HEK293T (cell line): ENCODE measurements at regions not wholly inside any gene's neighbourhood (a gene's known extent, or its start where the extent isn't known, plus 50 kb on each side); places are given as distances from the start of the nearest gene placed in this dataset.

ENCODE experiments used
- BHLHE40 ChIP-seq: fragments of 450-650 bp; IDR thresholded peaks from 2 replicates; pipeline ENCODE4 v1.6.1; 2016; ENCODE audit warnings: mild to moderate bottlenecking, moderate library complexity, borderline replicate concordance
- FOXA1 ChIP-seq: fragments of 450-650 bp; IDR thresholded peaks from 2 replicates; pipeline ENCODE4 v1.6.1; 2016; ENCODE audit warnings: mild to moderate bottlenecking
- HDGF ChIP-seq: fragments of 450-650 bp; IDR thresholded peaks from 2 replicates; pipeline ENCODE4 v1.6.1; 2017; ENCODE audit warnings: antibody characterized with exemption, borderline replicate concordance
- TARDBP ChIP-seq: fragments of 450-650 bp; IDR thresholded peaks from 2 replicates; pipeline ENCODE4 v1.6.1; 2016
- ZNF384 ChIP-seq: fragments of 450-650 bp; IDR thresholded peaks from 2 replicates; pipeline ENCODE4 v1.6.1; 2016

- TF ChIP-seq ZNF384 (no peak), TARDBP (no peak), HDGF (no peak), BHLHE40 (no peak), FOXA1 (no peak)
Measured at GRCh38 chr18:22503803-22504202, 86.1 kb upstream of the CTAGE1 start.
